A549 (cell line): ENCODE measurements at regions not wholly inside any gene's neighbourhood (a gene's known extent, or its start where the extent isn't known, plus 50 kb on each side); places are given as distances from the start of the nearest gene placed in this dataset.
A peak's percentile ranks its signal among the peaks of the same experiment; 100 is the strongest.

ENCODE experiments used
- ATAC-seq, 2 experiments: fragments of 200-7000 bp in 1 of 2; fragments of >200 bp in 1 of 2; cut with Nextera tagmentation in 1 of 2; cut with Tn5 transposase in 1 of 2; 3 replicates each; pipeline versions ENCODE4 v1.8.0 to v1.9.1; 2018 to 2020; ENCODE audit warnings: mild to moderate bottlenecking in 1 of 2, moderate library complexity in 1 of 2
- CTCF ChIA-PET: fragments of 300-600 bp; sonication (Branson Sonifier 250); formaldehyde crosslinking; extraction: SDS; loops from one replicate; lab custom pipeline; 2021; ENCODE audit warnings: antibody characterized with exemption, inconsistent platforms; lab: Yijun Ruan, JAX
- POLR2A ChIA-PET: fragments of 350-600 bp; formaldehyde crosslinking; extraction: SDS; loops from one replicate; lab custom pipeline; 2021; ENCODE audit warnings: antibody characterized with exemption, inconsistent platforms; lab: Yijun Ruan, JAX
- DNase-seq, 2 experiments: peaks; one replicate each; pipeline versions ENCODE4 v3.0.0 to v3.0.0-alpha.2; 2011 to 2016; ENCODE audit warnings: low read depth in 1 of 2, low spot score in 1 of 2
- FAIRE-seq: peaks from 2 replicates; lab custom pipeline; 2011; peaks lifted over from hg19 to GRCh38; lab: Jason Lieb, UNC
- H3K27ac ChIP-seq, 2 experiments: fragments of >200 bp; sonication (Bioruptor Twin); formaldehyde crosslinking; 3 replicates each; pipeline ENCODE4 v1.5.1; 2016 to 2017
- H3K4me1 ChIP-seq: fragments of >200 bp; sonication (Bioruptor Twin); formaldehyde crosslinking; 3 replicates; pipeline ENCODE4 v1.6.1; 2016
- H3K4me2 ChIP-seq: fragments of >200 bp; sonication (Bioruptor Twin); formaldehyde crosslinking; 3 replicates; pipeline ENCODE4 v1.6.1; 2016
- H3K4me3 ChIP-seq: fragments of >200 bp; sonication (Bioruptor Twin); formaldehyde crosslinking; 3 replicates; pipeline ENCODE4 v1.5.1; 2016
- H3K9me3 ChIP-seq: fragments of >200 bp; sonication (Bioruptor Twin); formaldehyde crosslinking; 3 replicates; pipeline ENCODE4 v1.6.1; 2016
- CEBPB ChIP-seq, 2 experiments: fragments of >200 bp in 1 of 2; sonication (Bioruptor Twin) in 1 of 2; formaldehyde crosslinking in 1 of 2; IDR thresholded peaks; 2 replicates each; pipeline ENCODE4 v1.6.1; 2012 to 2016
- CHD2 ChIP-seq: fragments of 150-350 bp; IDR thresholded peaks from 2 replicates; pipeline ENCODE4 v1.6.1; 2014; ENCODE audit warnings: low read length; ENCODE audit not compliant: partially characterized antibody
- CHD4 ChIP-seq: fragments of 200-600 bp; sonication (generic); IDR thresholded peaks from 2 replicates; pipeline ENCODE4 v1.6.1; 2016; ENCODE audit warnings: antibody characterized with exemption, mild to moderate bottlenecking, borderline replicate concordance
- HMGXB4 ChIP-seq: fragments of 250-450 bp; sonication (Bioruptor Pico); IDR thresholded peaks from 2 replicates; pipeline ENCODE4 v1.5.0; 2021; ENCODE audit warnings: mild to moderate bottlenecking, moderate library complexity, borderline replicate concordance
- HOXA7 ChIP-seq: fragments of 250-450 bp; sonication (Bioruptor Pico); IDR thresholded peaks from 2 replicates; pipeline ENCODE4 v1.5.0; 2020; ENCODE audit warnings: mild to moderate bottlenecking, moderate library complexity
- MAZ ChIP-seq: fragments of 150-350 bp; IDR thresholded peaks from 2 replicates; pipeline ENCODE4 v1.6.1; 2014; ENCODE audit warnings: antibody characterized with exemption, low read depth, low read length, borderline replicate concordance
- NPAS2 ChIP-seq: fragments of 250-450 bp; sonication (Bioruptor Pico); IDR thresholded peaks from 2 replicates; pipeline ENCODE4 v1.8.0; 2022; ENCODE audit warnings: mild to moderate bottlenecking, moderate library complexity, borderline replicate concordance
- PHF8 ChIP-seq: fragments of 200-600 bp; sonication (generic); IDR thresholded peaks from 2 replicates; pipeline ENCODE4 v1.6.1; 2016; ENCODE audit warnings: low read depth, mild to moderate bottlenecking, antibody characterized with exemption, moderate library complexity, borderline replicate concordance
- POLR2A ChIP-seq: IDR thresholded peaks from 2 replicates; pipeline ENCODE4 v1.6.1; 2012; ENCODE audit warnings: mild to moderate bottlenecking, low read length
- POLR2AphosphoS2 ChIP-seq: conservative IDR thresholded peaks from 2 replicates; pipeline ENCODE4 v1.6.1; 2012; ENCODE audit warnings: low read length, improper control_type of control experiment, inconsistent platforms
- RAD21 ChIP-seq, 2 experiments: fragments of >200 bp in 1 of 2; sonication (Bioruptor Twin) in 1 of 2; formaldehyde crosslinking in 1 of 2; IDR thresholded peaks in 1 of 2; conservative IDR thresholded peaks in 1 of 2; 2 replicates in 1 of 2; 3 replicates in 1 of 2; pipeline ENCODE4 v1.6.1; 2012 to 2018; ENCODE audit warnings: inconsistent platforms in 1 of 2
- RARB ChIP-seq: fragments of 250-450 bp; sonication (Bioruptor Pico); IDR thresholded peaks from 2 replicates; pipeline ENCODE4 v1.8.0; 2021; ENCODE audit warnings: mild to moderate bottlenecking, moderate library complexity
- SMC3 ChIP-seq: fragments of >200 bp; sonication (Bioruptor Twin); formaldehyde crosslinking; IDR thresholded peaks from 3 replicates; pipeline ENCODE4 v1.6.1; 2018; ENCODE audit warnings: inconsistent platforms
- SREBF2 ChIP-seq: fragments of 450-650 bp; IDR thresholded peaks from 2 replicates; pipeline ENCODE4 v1.6.1; 2014; ENCODE audit warnings: mild to moderate bottlenecking, moderate library complexity
- TP53 ChIP-seq: fragments of 250-450 bp; sonication (Bioruptor Pico); IDR thresholded peaks from 2 replicates; pipeline ENCODE4 v1.5.0; 2021; ENCODE audit warnings: mild to moderate bottlenecking, moderate library complexity
- ZFP36 ChIP-seq: fragments of 450-650 bp; IDR thresholded peaks from 2 replicates; pipeline ENCODE4 v1.6.1; 2014; ENCODE audit warnings: borderline replicate concordance; ENCODE audit not compliant: partially characterized antibody
- ZNF302 ChIP-seq: fragments of 250-450 bp; sonication (Bioruptor Pico); IDR thresholded peaks from 2 replicates; pipeline ENCODE4 v1.9.0; 2021; ENCODE audit warnings: inconsistent platforms, mild to moderate bottlenecking, moderate library complexity
- WGBS: methylation state at CpG from one replicate; pipeline ENCODE4 v1.1.6; 2017; ENCODE audit errors: missing lambda C conversion rate; 5-methylcytosine and 5-hydroxymethylcytosine counted together
- TF ChIP-seq, protein P1 (sequence below): IDR thresholded peaks from 2 replicates; pipeline ENCODE4 v1.6.1; 2012
- TF ChIP-seq, protein P2 (sequence below): fragments of 450-650 bp; IDR thresholded peaks from 2 replicates; pipeline ENCODE4 v1.6.1; 2014; ENCODE audit warnings: antibody characterized with exemption
- TF ChIP-seq, protein P3 (sequence below): fragments of 200-600 bp; sonication (generic); IDR thresholded peaks from 2 replicates; pipeline ENCODE4 v1.6.1; 2016; ENCODE audit warnings: antibody characterized with exemption, mild to moderate bottlenecking, moderate library complexity
- TF ChIP-seq, protein P4 (sequence below): fragments of >200 bp; sonication (Bioruptor Twin); formaldehyde crosslinking; IDR thresholded peaks from 3 replicates; pipeline ENCODE4 v1.5.1; 2016

DNA sequence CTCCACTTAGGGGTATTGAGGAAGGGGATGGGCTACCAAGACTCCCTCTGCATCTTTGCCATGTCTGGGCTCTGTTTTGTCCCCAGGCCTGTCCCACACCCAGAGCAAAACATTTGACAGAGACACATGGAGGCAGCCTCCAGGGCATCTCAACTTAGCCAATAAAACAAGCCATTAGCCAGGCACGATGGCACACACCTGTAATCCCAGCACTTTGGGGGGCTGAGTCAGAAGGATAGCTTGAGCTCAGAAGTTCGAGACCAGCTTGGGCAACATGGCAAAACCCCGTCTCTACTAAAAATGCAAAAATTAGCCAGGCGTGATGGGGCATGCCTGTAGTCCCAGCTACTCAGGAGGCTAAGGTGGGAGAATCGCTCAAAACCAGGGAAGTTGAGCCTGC, 120.3 kb upstream of the IPO9 start:
- no peak overlapping the region for H3K4me3 ChIP-seq
- H3K4me2 ChIP-seq = no peak overlapping the region
- DNase-seq = no peak
- TF ChIP-seq ZFP36 (no peak), RARB (CRISPR knock-in tag) (no peak), HMGXB4 (no peak), CEBPB (IDR thresholded peaks at IDR 0.05) (no peak), CHD2 (no peak), SREBF2 (no peak), POLR2A (no peak), TP53 (CRISPR knock-in tag) (no peak), CHD4 (no peak), ZNF302 (no peak), NPAS2 (CRISPR knock-in tag) (no peak), HOXA7 (CRISPR knock-in tag) (no peak), POLR2AphosphoS2 (no peak), MAZ (no peak)
- TF ChIP-seq, protein P1, sequence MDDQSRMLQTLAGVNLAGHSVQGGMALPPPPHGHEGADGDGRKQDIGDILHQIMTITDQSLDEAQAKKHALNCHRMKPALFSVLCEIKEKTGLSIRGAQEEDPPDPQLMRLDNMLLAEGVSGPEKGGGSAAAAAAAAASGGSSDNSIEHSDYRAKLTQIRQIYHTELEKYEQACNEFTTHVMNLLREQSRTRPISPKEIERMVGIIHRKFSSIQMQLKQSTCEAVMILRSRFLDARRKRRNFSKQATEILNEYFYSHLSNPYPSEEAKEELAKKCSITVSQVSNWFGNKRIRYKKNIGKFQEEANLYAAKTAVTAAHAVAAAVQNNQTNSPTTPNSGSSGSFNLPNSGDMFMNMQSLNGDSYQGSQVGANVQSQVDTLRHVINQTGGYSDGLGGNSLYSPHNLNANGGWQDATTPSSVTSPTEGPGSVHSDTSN = no peak
- TF ChIP-seq, protein P2, sequence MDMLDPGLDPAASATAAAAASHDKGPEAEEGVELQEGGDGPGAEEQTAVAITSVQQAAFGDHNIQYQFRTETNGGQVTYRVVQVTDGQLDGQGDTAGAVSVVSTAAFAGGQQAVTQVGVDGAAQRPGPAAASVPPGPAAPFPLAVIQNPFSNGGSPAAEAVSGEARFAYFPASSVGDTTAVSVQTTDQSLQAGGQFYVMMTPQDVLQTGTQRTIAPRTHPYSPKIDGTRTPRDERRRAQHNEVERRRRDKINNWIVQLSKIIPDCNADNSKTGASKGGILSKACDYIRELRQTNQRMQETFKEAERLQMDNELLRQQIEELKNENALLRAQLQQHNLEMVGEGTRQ = no peak
- TF ChIP-seq, protein P3, sequence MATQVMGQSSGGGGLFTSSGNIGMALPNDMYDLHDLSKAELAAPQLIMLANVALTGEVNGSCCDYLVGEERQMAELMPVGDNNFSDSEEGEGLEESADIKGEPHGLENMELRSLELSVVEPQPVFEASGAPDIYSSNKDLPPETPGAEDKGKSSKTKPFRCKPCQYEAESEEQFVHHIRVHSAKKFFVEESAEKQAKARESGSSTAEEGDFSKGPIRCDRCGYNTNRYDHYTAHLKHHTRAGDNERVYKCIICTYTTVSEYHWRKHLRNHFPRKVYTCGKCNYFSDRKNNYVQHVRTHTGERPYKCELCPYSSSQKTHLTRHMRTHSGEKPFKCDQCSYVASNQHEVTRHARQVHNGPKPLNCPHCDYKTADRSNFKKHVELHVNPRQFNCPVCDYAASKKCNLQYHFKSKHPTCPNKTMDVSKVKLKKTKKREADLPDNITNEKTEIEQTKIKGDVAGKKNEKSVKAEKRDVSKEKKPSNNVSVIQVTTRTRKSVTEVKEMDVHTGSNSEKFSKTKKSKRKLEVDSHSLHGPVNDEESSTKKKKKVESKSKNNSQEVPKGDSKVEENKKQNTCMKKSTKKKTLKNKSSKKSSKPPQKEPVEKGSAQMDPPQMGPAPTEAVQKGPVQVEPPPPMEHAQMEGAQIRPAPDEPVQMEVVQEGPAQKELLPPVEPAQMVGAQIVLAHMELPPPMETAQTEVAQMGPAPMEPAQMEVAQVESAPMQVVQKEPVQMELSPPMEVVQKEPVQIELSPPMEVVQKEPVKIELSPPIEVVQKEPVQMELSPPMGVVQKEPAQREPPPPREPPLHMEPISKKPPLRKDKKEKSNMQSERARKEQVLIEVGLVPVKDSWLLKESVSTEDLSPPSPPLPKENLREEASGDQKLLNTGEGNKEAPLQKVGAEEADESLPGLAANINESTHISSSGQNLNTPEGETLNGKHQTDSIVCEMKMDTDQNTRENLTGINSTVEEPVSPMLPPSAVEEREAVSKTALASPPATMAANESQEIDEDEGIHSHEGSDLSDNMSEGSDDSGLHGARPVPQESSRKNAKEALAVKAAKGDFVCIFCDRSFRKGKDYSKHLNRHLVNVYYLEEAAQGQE = no peak
- TF ChIP-seq, all 56 proteins: peak for 0
- CTCF ChIA-PET = interaction anchor here (0.5 to 29.6 kb wide), 52 partner anchors 11 to 933 kb away, joined by 3 to 903 read pairs (median 6); no protein-coding TSS in a partner anchor
- no peak overlapping the region for H3K27ac ChIP-seq
- H3K4me1 ChIP-seq = peaks cover 46% of the 10 kb centered on the region
- WGBS = 75% methylated on average over 5 of the region's 5 CpGs
- FAIRE-seq = no peak
- no peak for ATAC-seq
- H3K9me3 ChIP-seq = no peaks in the 10 kb centered on the region
- POLR2A ChIA-PET = interaction anchor here (2.3 kb wide), 1 partner anchor 85 kb away, joined by 8 read pairs; no protein-coding TSS in a partner anchor

- ATAC-seq (peak; percentile 62 to 80; a peak in 4 of 6 replicates), FAIRE-seq (no peak), DNase-seq (peak; percentile 54 to 82)
- H3K27ac ChIP-seq = peak overlapping the region; percentile 59 to 95
- CTCF ChIA-PET = interaction anchor here (0.6 to 29.6 kb wide), 63 partner anchors 10 to 300 kb away, joined by 3 to 903 read pairs (median 5); no protein-coding TSS in a partner anchor
- H3K4me3 ChIP-seq = no peak overlapping the region
- peak overlapping the region; percentile 20; the same call in 1 of the 3 replicates for H3K4me2 ChIP-seq
- no peaks in the 10 kb centered on the region for H3K9me3 ChIP-seq
- 25% methylated on average over 4 of the region's 4 CpGs for WGBS
- TF ChIP-seq RAD21 (conservative IDR thresholded peaks at IDR 0.05 in 1 of 2, IDR thresholded peaks at IDR 0.05 in 1 of 2) (peak; percentile 95 to 97), PHF8 (no peak), SMC3 (peak; percentile 99)
- TF ChIP-seq, protein P4, sequence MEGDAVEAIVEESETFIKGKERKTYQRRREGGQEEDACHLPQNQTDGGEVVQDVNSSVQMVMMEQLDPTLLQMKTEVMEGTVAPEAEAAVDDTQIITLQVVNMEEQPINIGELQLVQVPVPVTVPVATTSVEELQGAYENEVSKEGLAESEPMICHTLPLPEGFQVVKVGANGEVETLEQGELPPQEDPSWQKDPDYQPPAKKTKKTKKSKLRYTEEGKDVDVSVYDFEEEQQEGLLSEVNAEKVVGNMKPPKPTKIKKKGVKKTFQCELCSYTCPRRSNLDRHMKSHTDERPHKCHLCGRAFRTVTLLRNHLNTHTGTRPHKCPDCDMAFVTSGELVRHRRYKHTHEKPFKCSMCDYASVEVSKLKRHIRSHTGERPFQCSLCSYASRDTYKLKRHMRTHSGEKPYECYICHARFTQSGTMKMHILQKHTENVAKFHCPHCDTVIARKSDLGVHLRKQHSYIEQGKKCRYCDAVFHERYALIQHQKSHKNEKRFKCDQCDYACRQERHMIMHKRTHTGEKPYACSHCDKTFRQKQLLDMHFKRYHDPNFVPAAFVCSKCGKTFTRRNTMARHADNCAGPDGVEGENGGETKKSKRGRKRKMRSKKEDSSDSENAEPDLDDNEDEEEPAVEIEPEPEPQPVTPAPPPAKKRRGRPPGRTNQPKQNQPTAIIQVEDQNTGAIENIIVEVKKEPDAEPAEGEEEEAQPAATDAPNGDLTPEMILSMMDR = peak; percentile 92
- TF ChIP-seq, all 56 proteins: peak for 3
- peaks cover 43% of the 10 kb centered on the region for H3K4me1 ChIP-seq
- POLR2A ChIA-PET = interaction anchor here (0.5 to 2.3 kb wide), 2 partner anchors 83 to 163 kb away, joined by 4 to 8 read pairs; no protein-coding TSS in a partner anchor
Measured at GRCh38 chr1:201709564-201710295, 119.2 kb upstream of the IPO9 start.
